ENCODE measurements at regions not wholly inside any gene's neighbourhood (a gene's known extent, or its start where the extent isn't known, plus 50 kb on each side); places are given as distances from the start of the nearest gene placed in this dataset.

- TF ChIP-seq CEBPB (IDR thresholded peaks at IDR 0.05) (peak in 1 of 2 experiments; percentile 40; a peak in 2 of 4 replicates), RARB (CRISPR knock-in tag; IDR thresholded peaks at IDR 0.05) (no peak)
Observed at GRCh38 chr6:28747631-28748157, 176.1 kb downstream of the TRIM27 start (continued).

GRCh38 chr6:28748192-28748591 lies 175.6 kb downstream of the TRIM27 start:
- Histone ChIP-seq H3K27ac (0 out of 6 replicates have a peak overlapping the region, but pooled peaks of 1 of the 2 experiments have one; percentile 5), H3K4me2 (peak overlapping the region; percentile 78), H3K9me3 (no peaks in the 10 kb centered on the region), H3K4me1 (peaks cover 11% of the 10 kb centered on the region; the same call in 2 of the 3 replicates), H3K4me3 (no peak overlapping the region)
- CTCF ChIA-PET = interaction anchor here (0.9 kb wide), 1 partner anchor 17 kb away, joined by 4 read pairs; no protein-coding TSS in a partner anchor
- DNase-seq (ENCODE audit: low read depth in 1 of 2, low spot score in 1 of 2) (no peak), ATAC-seq (no peak), FAIRE-seq (no peak)
- TF ChIP-seq PBX3 (IDR thresholded peaks at IDR 0.05) (no peak), SMC3 (IDR thresholded peaks at IDR 0.05) (no peak), ZNF302 (CRISPR knock-in tag; IDR thresholded peaks at IDR 0.05) (no peak), HOXA7 (CRISPR knock-in tag; IDR thresholded peaks at IDR 0.05) (no peak), PHF8 (IDR thresholded peaks at IDR 0.05; ENCODE audit: borderline replicate concordance, low read depth) (no peak), ZSCAN20 (CRISPR knock-in tag; IDR thresholded peaks at IDR 0.05) (no peak), MYC (IDR thresholded peaks at IDR 0.05; ENCODE audit: borderline replicate concordance, low read length) (no peak)
- 11% methylated on average over 2 of the region's 2 CpGs for WGBS (ENCODE audit: missing lambda C conversion rate)
- POLR2A ChIA-PET = interaction anchor here (1.0 kb wide), 2 partner anchors 10 to 46 kb away, joined by 3 read pairs; no protein-coding TSS in a partner anchor

- 46% methylated on average over 1 of the region's 1 CpG for WGBS (ENCODE audit: missing lambda C conversion rate)
- ChIA-PET CTCF (no interaction called here), POLR2A (no interaction called here)
- TF ChIP-seq HDAC2 (IDR thresholded peaks at IDR 0.05) = no peak
- TF ChIP-seq EP300 (IDR thresholded peaks at IDR 0.05) = no peak
- no peak for TF ChIP-seq ATOH8 (CRISPR knock-in tag; IDR thresholded peaks at IDR 0.05; ENCODE audit: low read depth)
- TF ChIP-seq ZNF302 (CRISPR knock-in tag; IDR thresholded peaks at IDR 0.05) = no peak
- TF ChIP-seq EHMT2 (IDR thresholded peaks at IDR 0.05; ENCODE audit: low read depth) = no peak
- TF ChIP-seq JUN (IDR thresholded peaks at IDR 0.05) = no peak
- no peak for TF ChIP-seq CBX8 (IDR thresholded peaks at IDR 0.05)
- no peak for TF ChIP-seq FOSL2 (IDR thresholded peaks at IDR 0.05)
- TF ChIP-seq FOSL2 (CRISPR knock-in tag; IDR thresholded peaks at IDR 0.05) = no peak
- no peak for TF ChIP-seq SMC3 (IDR thresholded peaks at IDR 0.05)
- no peak for TF ChIP-seq CHD2 (IDR thresholded peaks at IDR 0.05; ENCODE audit: low read length, partially characterized antibody)
- no peak for TF ChIP-seq MAX (IDR thresholded peaks at IDR 0.05)
- TF ChIP-seq NR3C1 (IDR thresholded peaks at IDR 0.05) = no peak
- no peak for TF ChIP-seq ZC3H11A (IDR thresholded peaks at IDR 0.05)
- no peak overlapping the region for H3K27ac ChIP-seq
- ATAC-seq = no peak
- no peak overlapping the region for H3K4me2 ChIP-seq
- H3K4me1 ChIP-seq = peaks cover 8% of the 10 kb centered on the region; the same call in 2 of the 3 replicates
- DNase-seq (ENCODE audit: low read depth in 1 of 2, low spot score in 1 of 2) = no peak
- no peaks in the 10 kb centered on the region for H3K9me3 ChIP-seq
- FAIRE-seq = no peak
- no peak overlapping the region for H3K4me3 ChIP-seq
Observed at GRCh38 chr6:28750926-28751458, 172.8 kb downstream of the TRIM27 start.

- WGBS (ENCODE audit: missing lambda C conversion rate) = 85% methylated on average over 12 of the region's 12 CpGs
- ATAC-seq (no peak), DNase-seq (ENCODE audit: low read depth in 1 of 2, low spot score in 1 of 2) (no peak), FAIRE-seq (no peak)
- H3K4me3 ChIP-seq = no peak overlapping the region
- no peaks in the 10 kb centered on the region for H3K9me3 ChIP-seq
- peaks cover 10% of the 10 kb centered on the region; the same call in 2 of the 3 replicates for H3K4me1 ChIP-seq
- H3K27ac ChIP-seq = no peak overlapping the region
- CTCF ChIA-PET = no interaction called here
- POLR2A ChIA-PET = no interaction called here
- no peak overlapping the region for H3K4me2 ChIP-seq
- TF ChIP-seq JUN (IDR thresholded peaks at IDR 0.05) (no peak), RFX5 (IDR thresholded peaks at IDR 0.05) (no peak), EP300 (IDR thresholded peaks at IDR 0.05) (no peak), ZSCAN20 (CRISPR knock-in tag; IDR thresholded peaks at IDR 0.05) (no peak), SMC3 (IDR thresholded peaks at IDR 0.05) (no peak), ESRRA (IDR thresholded peaks at IDR 0.05; ENCODE audit: borderline replicate concordance, low read length) (no peak), TP53 (CRISPR knock-in tag; IDR thresholded peaks at IDR 0.05) (no peak), EHF (CRISPR knock-in tag; IDR thresholded peaks at IDR 0.05) (no peak), USF2 (IDR thresholded peaks at IDR 0.05) (no peak), CEBPB (IDR thresholded peaks at IDR 0.05) (no peak), ZNF302 (CRISPR knock-in tag; IDR thresholded peaks at IDR 0.05) (no peak), JUNB (IDR thresholded peaks at IDR 0.05) (no peak), POLR2AphosphoS2 (conservative IDR thresholded peaks at IDR 0.05; ENCODE audit: low read length) (no peak), ELK1 (IDR thresholded peaks at IDR 0.05; ENCODE audit: low read depth, low read length) (no peak), MAX (IDR thresholded peaks at IDR 0.05) (no peak), FOSL2 (IDR thresholded peaks at IDR 0.05) (no peak), FOSL2 (CRISPR knock-in tag; IDR thresholded peaks at IDR 0.05) (no peak), HEYL (CRISPR knock-in tag; IDR thresholded peaks at IDR 0.05) (no peak)
Observed at GRCh38 chr6:28751514-28751913, 172.3 kb downstream of the TRIM27 start.

All from A549 (cell line).